NCI-H1048 (cell line): ENCODE measurements at regions not wholly inside any gene's neighbourhood (a gene's known extent, or its start where the extent isn't known, plus 50 kb on each side); places are given as distances from the start of the nearest gene placed in this dataset.
"Not testable (repeated sequence)": the region's sequence is repeated elsewhere in the genome, so short reads cannot be mapped to it uniquely, and the experiment has no call there.

Source experiments
- DNase-seq: peaks from one replicate; lab custom pipeline; 2025; lab: John Stamatoyannopoulos, UW

GRCh38 chr13:66237411-66238062 is 992.6 kb downstream of the PCDH9 start:
- no peak for DNase-seq

GRCh38 chr13:66234159-66234558 is 996.0 kb downstream of the PCDH9 start:
- no peak for DNase-seq

GRCh38 chr13:66231958-66232357 is 998.2 kb downstream of the PCDH9 start:
- not testable (repeated sequence) for DNase-seq

GRCh38 chr13:66225072-66225471 is 1005.1 kb downstream of the PCDH9 start:
- no peak for DNase-seq

- DNase-seq: no peak
Observed at GRCh38 chr13:66224663-66225062, 1005.5 kb downstream of the PCDH9 start.

- no peak for DNase-seq
Observed at GRCh38 chr13:66222926-66223325, 1007.2 kb downstream of the PCDH9 start.

- DNase-seq: no peak
Observed at GRCh38 chr13:66222127-66222526, 1008.0 kb downstream of the PCDH9 start.

- no peak for DNase-seq
Observed at GRCh38 chr13:66219506-66219905, 1010.6 kb downstream of the PCDH9 start.

- no peak for DNase-seq
Observed at GRCh38 chr13:66218583-66218982, 1011.6 kb downstream of the PCDH9 start.

- DNase-seq: no peak
Observed at GRCh38 chr13:66216728-66217127, 1013.4 kb downstream of the PCDH9 start.

GRCh38 chr13:66214467-66214866 is 1015.7 kb downstream of the PCDH9 start:
- no peak for DNase-seq

- DNase-seq: no peak
Observed at GRCh38 chr13:66212511-66212910, 1017.6 kb downstream of the PCDH9 start.

- no peak for DNase-seq
Observed at GRCh38 chr13:66210677-66211076, 1019.5 kb downstream of the PCDH9 start.

GRCh38 chr13:66208589-66208988 is 1021.5 kb downstream of the PCDH9 start:
- DNase-seq: no peak

GRCh38 chr13:66207610-66208009 is 1022.5 kb downstream of the PCDH9 start:
- no peak for DNase-seq

- no peak for DNase-seq
Observed at GRCh38 chr13:66205807-66206206, 1024.3 kb downstream of the PCDH9 start.

GRCh38 chr13:66200555-66200954 is 1029.6 kb downstream of the PCDH9 start:
- no peak for DNase-seq

- no peak for DNase-seq
Observed at GRCh38 chr13:66195238-66195637, 1034.9 kb downstream of the PCDH9 start.

- no peak for DNase-seq
Observed at GRCh38 chr13:66189986-66190385, 1040.2 kb downstream of the PCDH9 start.

- no peak for DNase-seq
Observed at GRCh38 chr13:66180836-66181235, 1049.3 kb downstream of the PCDH9 start.

GRCh38 chr13:66171920-66172319 is 1058.2 kb downstream of the PCDH9 start:
- DNase-seq: no peak

- no peak for DNase-seq
Observed at GRCh38 chr13:66162470-66162869, 1067.7 kb downstream of the PCDH9 start.

GRCh38 chr13:66159511-66159910 is 1070.6 kb downstream of the PCDH9 start:
- no peak for DNase-seq

- DNase-seq: no peak
Observed at GRCh38 chr13:66154976-66155375, 1075.2 kb downstream of the PCDH9 start.
